ENCODE measurements at regions not wholly inside any gene's neighbourhood (a gene's known extent, or its start where the extent isn't known, plus 50 kb on each side); places are given as distances from the start of the nearest gene placed in this dataset.

GRCh38 chr16:73670836-73671820, 623.2 kb upstream of the ZFHX3 start:
- POLR2A ChIA-PET: no interaction called here
- Mint-ChIP-seq H3K27me3 (no peaks in the 10 kb centered on the region), H3K27ac (no peak overlapping the region), H3K4me3 (no peak overlapping the region), H3K36me3 (ENCODE audit: low read depth) (no peaks in the 10 kb centered on the region), H3K9me3 (peaks cover 10% of the 10 kb centered on the region), H3K4me1 (no peaks in the 10 kb centered on the region)
- no peak for DNase-seq
- CTCF ChIA-PET: no interaction called here

GRCh38 chr16:73669535-73670274, 621.8 kb upstream of the ZFHX3 start:
- Mint-ChIP-seq H3K27ac (no peak overlapping the region), H3K4me1 (no peaks in the 10 kb centered on the region), H3K36me3 (ENCODE audit: low read depth) (no peaks in the 10 kb centered on the region), H3K9me3 (peaks cover 10% of the 10 kb centered on the region), H3K27me3 (no peaks in the 10 kb centered on the region), H3K4me3 (no peak overlapping the region)
- ChIA-PET POLR2A (no interaction called here), CTCF (no interaction called here)
- no peak for DNase-seq

GRCh38 chr16:73663720-73664119, 615.8 kb upstream of the ZFHX3 start:
- Mint-ChIP-seq H3K36me3 (ENCODE audit: low read depth) (no peaks in the 10 kb centered on the region), H3K27ac (no peak overlapping the region), H3K9me3 (peaks cover 14% of the 10 kb centered on the region), H3K4me1 (no peaks in the 10 kb centered on the region), H3K27me3 (no peaks in the 10 kb centered on the region), H3K4me3 (no peak overlapping the region)
- CTCF ChIA-PET: no interaction called here
- no peak for DNase-seq
- POLR2A ChIA-PET: no interaction called here

- Mint-ChIP-seq H3K27me3 (no peaks in the 10 kb centered on the region), H3K4me1 (no peaks in the 10 kb centered on the region), H3K4me3 (no peak overlapping the region), H3K9me3 (peaks cover 12% of the 10 kb centered on the region), H3K36me3 (ENCODE audit: low read depth) (no peaks in the 10 kb centered on the region), H3K27ac (no peak overlapping the region)
- DNase-seq: no peak
- POLR2A ChIA-PET: no interaction called here
- CTCF ChIA-PET: no interaction called here
These were observed 588.3 kb upstream of the ZFHX3 start for GRCh38 chr16:73636196-73636595.

- Mint-ChIP-seq H3K4me1 (no peaks in the 10 kb centered on the region), H3K27ac (no peak overlapping the region), H3K27me3 (no peaks in the 10 kb centered on the region), H3K9me3 (peaks cover 13% of the 10 kb centered on the region), H3K4me3 (no peak overlapping the region), H3K36me3 (ENCODE audit: low read depth) (no peaks in the 10 kb centered on the region)
- CTCF ChIA-PET: no interaction called here
- POLR2A ChIA-PET: no interaction called here
- DNase-seq: no peak
These were observed 581.1 kb upstream of the ZFHX3 start for GRCh38 chr16:73629011-73629410.

- POLR2A ChIA-PET: no interaction called here
- Mint-ChIP-seq H3K9me3 (peaks cover 5% of the 10 kb centered on the region), H3K27ac (no peak overlapping the region), H3K4me3 (no peak overlapping the region), H3K27me3 (no peaks in the 10 kb centered on the region), H3K36me3 (ENCODE audit: low read depth) (no peaks in the 10 kb centered on the region), H3K4me1 (no peaks in the 10 kb centered on the region)
- no peak for DNase-seq
- CTCF ChIA-PET: no interaction called here
These were observed 569.8 kb upstream of the ZFHX3 start for GRCh38 chr16:73617738-73618137.

- ChIA-PET POLR2A (no interaction called here), CTCF (no interaction called here)
- Mint-ChIP-seq H3K27ac (no peak overlapping the region), H3K9me3 (peaks cover 2% of the 10 kb centered on the region), H3K27me3 (no peaks in the 10 kb centered on the region), H3K36me3 (ENCODE audit: low read depth) (no peaks in the 10 kb centered on the region), H3K4me1 (no peaks in the 10 kb centered on the region), H3K4me3 (no peak overlapping the region)
- no peak for DNase-seq
These were observed 568.8 kb upstream of the ZFHX3 start for GRCh38 chr16:73616770-73617169.

GRCh38 chr16:73616166-73616753, 568.3 kb upstream of the ZFHX3 start:
- Mint-ChIP-seq H3K9me3 (peaks cover 2% of the 10 kb centered on the region), H3K4me3 (no peak overlapping the region), H3K27ac (no peak overlapping the region), H3K4me1 (no peaks in the 10 kb centered on the region), H3K27me3 (no peaks in the 10 kb centered on the region), H3K36me3 (ENCODE audit: low read depth) (no peaks in the 10 kb centered on the region)
- ChIA-PET CTCF (no interaction called here), POLR2A (no interaction called here)
- no peak for DNase-seq

- no peaks in the 10 kb centered on the region for H3K4me1 Mint-ChIP-seq
- H3K27me3 Mint-ChIP-seq: no peaks in the 10 kb centered on the region
- peaks cover 2% of the 10 kb centered on the region for H3K9me3 Mint-ChIP-seq
- no peak overlapping the region for H3K4me3 Mint-ChIP-seq
- no peaks in the 10 kb centered on the region for H3K36me3 Mint-ChIP-seq (ENCODE audit: low read depth)
- H3K27ac Mint-ChIP-seq: no peak overlapping the region
- CTCF ChIA-PET: no interaction called here
- POLR2A ChIA-PET: no interaction called here
- no peak for DNase-seq
These were observed 567.4 kb upstream of the ZFHX3 start for GRCh38 chr16:73615071-73615940.

GRCh38 chr16:73614131-73614530, 566.2 kb upstream of the ZFHX3 start:
- ChIA-PET CTCF (no interaction called here), POLR2A (no interaction called here)
- Mint-ChIP-seq H3K4me1 (no peaks in the 10 kb centered on the region), H3K4me3 (no peak overlapping the region), H3K27ac (no peak overlapping the region), H3K27me3 (no peaks in the 10 kb centered on the region), H3K36me3 (ENCODE audit: low read depth) (no peaks in the 10 kb centered on the region), H3K9me3 (peaks cover 2% of the 10 kb centered on the region)
- DNase-seq: no peak

- CTCF ChIA-PET: no interaction called here
- H3K9me3 Mint-ChIP-seq: peaks cover under 1% of the 10 kb centered on the region
- H3K4me3 Mint-ChIP-seq: no peak overlapping the region
- H3K36me3 Mint-ChIP-seq (ENCODE audit: low read depth): no peaks in the 10 kb centered on the region
- no peaks in the 10 kb centered on the region for H3K27me3 Mint-ChIP-seq
- H3K27ac Mint-ChIP-seq: no peak overlapping the region
- no peaks in the 10 kb centered on the region for H3K4me1 Mint-ChIP-seq
- DNase-seq: no peak
- POLR2A ChIA-PET: no interaction called here
These were observed 562.8 kb upstream of the ZFHX3 start for GRCh38 chr16:73610605-73611156.

GRCh38 chr16:73610160-73610559, 562.2 kb upstream of the ZFHX3 start:
- Mint-ChIP-seq H3K36me3 (ENCODE audit: low read depth) (no peaks in the 10 kb centered on the region), H3K9me3 (peaks cover 5% of the 10 kb centered on the region), H3K27ac (no peak overlapping the region), H3K27me3 (no peaks in the 10 kb centered on the region), H3K4me1 (no peaks in the 10 kb centered on the region), H3K4me3 (no peak overlapping the region)
- ChIA-PET POLR2A (no interaction called here), CTCF (no interaction called here)
- DNase-seq: no peak

- no peaks in the 10 kb centered on the region for H3K4me1 Mint-ChIP-seq
- H3K9me3 Mint-ChIP-seq: peaks cover 7% of the 10 kb centered on the region
- no peaks in the 10 kb centered on the region for H3K27me3 Mint-ChIP-seq
- POLR2A ChIA-PET: no interaction called here
- no peaks in the 10 kb centered on the region for H3K36me3 Mint-ChIP-seq (ENCODE audit: low read depth)
- no peak overlapping the region for H3K27ac Mint-ChIP-seq
- no peak for DNase-seq
- no peak overlapping the region for H3K4me3 Mint-ChIP-seq
- CTCF ChIA-PET: no interaction called here
These were observed 561.0 kb upstream of the ZFHX3 start for GRCh38 chr16:73608911-73609310.

Measured in activated CD4-positive, alpha-beta memory T cell treated with anti-CD3 and anti-CD28 coated beads, Interleukin-2, amount 10 ng/mL, durations not matched to agents 7 days and 5 days (primary cell).